Natural killer cell (primary cell): ENCODE measurements at regions not wholly inside any gene's neighbourhood (a gene's known extent, or its start where the extent isn't known, plus 50 kb on each side); places are given as distances from the start of the nearest gene placed in this dataset.

Source experiments
- ATAC-seq, 3 donors: fragments of 150-1000 bp in 2 of 3; fragments of 200-7000 bp in 1 of 3; cut with Tn5 transposase; 1 replicate in 1 of 3; 2 replicates in 2 of 3; pipeline ENCODE4 v1.10.0; 2021; ENCODE audit warnings: mild to moderate bottlenecking in 2 of 3, moderate library complexity in 2 of 3
- DNase-seq, 2 donors: peaks; one replicate each; pipeline versions ENCODE4 v3.0.0 to v3.0.0-alpha.2; 2013 to 2021; ENCODE audit warnings: mixed read lengths in 1 of 2
- H3K27ac ChIP-seq: one replicate; pipeline ENCODE4 v1.5.1; 2013; ENCODE audit warnings: mild to moderate bottlenecking, low read length
- H3K27me3 ChIP-seq: one replicate; pipeline ENCODE4 v1.6.1; 2013; ENCODE audit warnings: low read length; ENCODE audit not compliant: control insufficient read depth, insufficient read depth
- H3K36me3 ChIP-seq: one replicate; pipeline ENCODE4 v1.6.1; 2013; ENCODE audit warnings: low read length; ENCODE audit not compliant: control insufficient read depth, insufficient read depth
- H3K4me1 ChIP-seq: one replicate; pipeline ENCODE4 v1.6.1; 2013; ENCODE audit warnings: low read length; ENCODE audit not compliant: control insufficient read depth, insufficient read depth
- H3K4me3 ChIP-seq: one replicate; pipeline ENCODE4 v1.5.1; 2013; ENCODE audit warnings: low read length
- H3K9me3 ChIP-seq: one replicate; pipeline ENCODE4 v1.6.1; 2013; ENCODE audit warnings: low read length; ENCODE audit not compliant: control insufficient read depth, insufficient read depth
- H3K27ac Mint-ChIP-seq, 2 donors: one replicate each; pipeline ENCODE4 v1.8.0; 2022; ENCODE audit warnings: mild to moderate bottlenecking in 2 of 2, mixed read lengths in 2 of 2, moderate library complexity in 1 of 2
- H3K27me3 Mint-ChIP-seq, 2 donors: one replicate each; pipeline ENCODE4 v1.8.0; 2022; ENCODE audit warnings: low read depth in 2 of 2, mixed read lengths in 2 of 2
- H3K36me3 Mint-ChIP-seq: one replicate; pipeline ENCODE4 v1.8.0; 2022; ENCODE audit warnings: mixed read lengths
- H3K4me1 Mint-ChIP-seq, 2 donors: one replicate each; pipeline ENCODE4 v1.8.0; 2022; ENCODE audit warnings: mixed read lengths in 2 of 2
- H3K4me3 Mint-ChIP-seq: one replicate; pipeline ENCODE4 v1.8.0; 2022; ENCODE audit warnings: mild to moderate bottlenecking, moderate library complexity, mixed read lengths
- H3K9me3 Mint-ChIP-seq, 2 donors: one replicate each; pipeline ENCODE4 v1.8.0; 2022; ENCODE audit warnings: mixed read lengths in 2 of 2
- WGBS: methylation state at CpG from one replicate; pipeline ENCODE4 v1.1.7; 2013; ENCODE audit warnings: missing lambda C conversion rate; ENCODE audit not compliant: insufficient coverage; 5-methylcytosine and 5-hydroxymethylcytosine counted together
- intact Hi-C: fragments of 100-400 bp; cut with micrococcal nuclease; formaldehyde crosslinking; loops from one replicate; pipeline ENCODE4 v1.14.2; 2022
- TF ChIP-seq, protein P1 (sequence below): fragments of 200-600 bp; IDR thresholded peaks from one replicate; pipeline ENCODE4 v1.8.0; 2022; ENCODE audit warnings: antibody characterized with exemption

DNA sequence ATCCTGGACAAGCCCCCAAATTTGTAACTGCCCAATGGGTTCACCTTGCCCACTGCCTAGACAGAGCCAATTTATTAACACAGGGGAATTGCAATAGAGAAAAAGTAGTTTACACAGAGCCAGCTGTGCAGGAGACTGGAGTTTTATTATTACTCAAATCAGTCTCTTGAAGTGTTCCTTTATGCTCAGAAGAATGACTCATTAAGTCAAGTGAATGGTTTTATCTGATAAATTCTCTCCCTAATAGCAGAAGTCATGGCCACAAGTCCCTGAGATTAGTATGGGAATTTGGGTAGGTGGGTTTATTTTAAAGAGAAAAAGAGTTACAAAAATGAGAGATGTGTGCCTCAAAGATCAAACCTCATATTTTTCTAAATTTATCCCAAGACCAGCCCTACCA is 122.8 kb upstream of the NUDT4 start:
- TF ChIP-seq, protein P1, sequence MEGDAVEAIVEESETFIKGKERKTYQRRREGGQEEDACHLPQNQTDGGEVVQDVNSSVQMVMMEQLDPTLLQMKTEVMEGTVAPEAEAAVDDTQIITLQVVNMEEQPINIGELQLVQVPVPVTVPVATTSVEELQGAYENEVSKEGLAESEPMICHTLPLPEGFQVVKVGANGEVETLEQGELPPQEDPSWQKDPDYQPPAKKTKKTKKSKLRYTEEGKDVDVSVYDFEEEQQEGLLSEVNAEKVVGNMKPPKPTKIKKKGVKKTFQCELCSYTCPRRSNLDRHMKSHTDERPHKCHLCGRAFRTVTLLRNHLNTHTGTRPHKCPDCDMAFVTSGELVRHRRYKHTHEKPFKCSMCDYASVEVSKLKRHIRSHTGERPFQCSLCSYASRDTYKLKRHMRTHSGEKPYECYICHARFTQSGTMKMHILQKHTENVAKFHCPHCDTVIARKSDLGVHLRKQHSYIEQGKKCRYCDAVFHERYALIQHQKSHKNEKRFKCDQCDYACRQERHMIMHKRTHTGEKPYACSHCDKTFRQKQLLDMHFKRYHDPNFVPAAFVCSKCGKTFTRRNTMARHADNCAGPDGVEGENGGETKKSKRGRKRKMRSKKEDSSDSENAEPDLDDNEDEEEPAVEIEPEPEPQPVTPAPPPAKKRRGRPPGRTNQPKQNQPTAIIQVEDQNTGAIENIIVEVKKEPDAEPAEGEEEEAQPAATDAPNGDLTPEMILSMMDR: no peak
- Mint-ChIP-seq H3K4me1 (peaks cover under 1 to 1% of the 10 kb centered on the region in 2 donors), H3K9me3 (no peaks in the 10 kb centered on the region), H3K27me3 (no peaks in the 10 kb centered on the region), H3K36me3 (no peaks in the 10 kb centered on the region), H3K27ac (no peak overlapping the region), H3K4me3 (no peak overlapping the region)
- intact Hi-C loops: no loop called here
- DNase-seq (no peak), ATAC-seq (no peak)
- Histone ChIP-seq H3K9me3 (peaks cover 8% of the 10 kb centered on the region), H3K4me1 (no peaks in the 10 kb centered on the region), H3K36me3 (no peaks in the 10 kb centered on the region), H3K27me3 (no peaks in the 10 kb centered on the region), H3K4me3 (no peak overlapping the region), H3K27ac (no peak overlapping the region)

DNA sequence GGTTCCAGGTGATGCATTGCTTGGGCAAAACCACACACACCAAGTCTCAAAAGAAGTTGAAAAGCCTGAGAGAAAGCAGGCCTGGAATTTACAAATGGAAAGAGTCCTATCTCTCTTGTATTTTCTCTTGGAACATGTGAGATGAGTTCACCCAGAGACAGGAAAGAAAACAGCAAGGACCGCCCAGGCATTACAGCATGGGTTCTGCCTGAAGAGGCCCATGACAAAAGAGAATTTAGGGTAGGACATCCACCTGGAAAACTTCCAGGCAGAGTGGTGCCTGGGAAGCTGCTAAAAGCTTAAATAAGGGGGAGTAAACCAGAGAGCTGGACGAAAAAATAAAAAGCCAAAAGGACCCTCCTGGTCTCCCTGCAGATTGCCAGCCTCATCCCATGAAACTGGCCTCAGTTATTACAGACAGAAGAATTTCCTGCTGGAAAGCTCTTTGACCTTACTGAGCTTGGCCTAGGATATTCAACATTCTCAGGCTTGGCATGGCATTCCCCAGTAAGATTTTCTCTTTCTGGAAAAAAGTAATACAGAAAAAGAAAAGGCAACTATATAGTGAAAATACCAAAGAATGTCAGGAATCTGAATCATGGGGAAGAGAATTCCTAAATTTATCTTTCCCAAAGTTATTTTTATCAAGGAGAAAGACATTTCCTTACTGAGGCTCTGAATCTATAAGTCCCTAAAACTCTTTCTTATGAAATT is 121.3 kb upstream of the NUDT4 start:
- H3K4me3 ChIP-seq: no peak overlapping the region
- H3K4me3 Mint-ChIP-seq: no peak overlapping the region
- no peaks in the 10 kb centered on the region for H3K27me3 Mint-ChIP-seq
- peaks cover 8% of the 10 kb centered on the region for H3K9me3 ChIP-seq
- 88% methylated on average over 2 of the region's 2 CpGs for WGBS
- ATAC-seq (no peak), DNase-seq (no peak)
- no peaks in the 10 kb centered on the region for H3K9me3 Mint-ChIP-seq
- H3K27ac Mint-ChIP-seq: no peak overlapping the region
- no peaks in the 10 kb centered on the region for H3K36me3 Mint-ChIP-seq
- H3K4me1 Mint-ChIP-seq: no peaks in the 10 kb centered on the region
- no peaks in the 10 kb centered on the region for H3K27me3 ChIP-seq
- intact Hi-C loops: no loop called here
- H3K27ac ChIP-seq: no peak overlapping the region
- no peaks in the 10 kb centered on the region for H3K4me1 ChIP-seq
- no peaks in the 10 kb centered on the region for H3K36me3 ChIP-seq
- TF ChIP-seq, protein P1: no peak

DNA sequence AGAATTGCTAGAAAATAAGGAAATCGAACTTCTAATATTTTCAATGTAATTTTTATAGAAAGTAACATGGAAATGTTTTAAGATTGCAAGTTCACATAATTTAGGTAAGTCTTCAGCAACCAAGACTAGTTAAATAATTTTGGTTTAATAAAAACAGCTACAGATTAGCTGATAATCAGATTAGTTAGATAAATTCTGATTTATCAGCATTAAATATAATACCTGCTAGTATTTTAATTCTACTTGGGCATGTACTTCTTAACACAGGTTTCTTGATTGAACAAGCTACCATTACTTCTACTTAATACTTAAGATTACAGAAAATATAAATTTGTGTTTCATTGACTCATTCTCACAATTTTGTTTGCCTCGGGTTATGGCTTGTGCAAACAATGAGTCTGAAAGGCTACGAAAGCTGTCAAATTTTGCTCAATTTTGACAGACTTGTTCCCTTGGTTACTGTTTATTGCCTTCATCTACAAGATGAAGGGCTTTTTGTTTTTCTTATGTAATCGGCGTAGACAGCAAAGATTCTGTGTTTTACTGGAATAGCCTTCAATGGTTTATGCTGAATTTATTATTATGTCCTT is 116.1 kb upstream of the NUDT4 start:
- ATAC-seq (no peak), DNase-seq (no peak)
- H3K27ac ChIP-seq: no peak overlapping the region
- WGBS: 89% methylated on average over 2 of the region's 5 CpGs
- H3K4me1 ChIP-seq: no peaks in the 10 kb centered on the region
- no peaks in the 10 kb centered on the region for H3K4me1 Mint-ChIP-seq
- H3K9me3 Mint-ChIP-seq: no peaks in the 10 kb centered on the region
- H3K36me3 Mint-ChIP-seq: no peaks in the 10 kb centered on the region
- TF ChIP-seq, protein P1: no peak
- no peak overlapping the region for H3K4me3 Mint-ChIP-seq
- H3K27ac Mint-ChIP-seq: no peak overlapping the region
- H3K9me3 ChIP-seq: no peaks in the 10 kb centered on the region
- H3K36me3 ChIP-seq: no peaks in the 10 kb centered on the region
- no peaks in the 10 kb centered on the region for H3K27me3 ChIP-seq
- no peak overlapping the region for H3K4me3 ChIP-seq
- intact Hi-C loops: no loop called here
- peaks cover 0 to 2% of the 10 kb centered on the region in 2 donors for H3K27me3 Mint-ChIP-seq

DNA sequence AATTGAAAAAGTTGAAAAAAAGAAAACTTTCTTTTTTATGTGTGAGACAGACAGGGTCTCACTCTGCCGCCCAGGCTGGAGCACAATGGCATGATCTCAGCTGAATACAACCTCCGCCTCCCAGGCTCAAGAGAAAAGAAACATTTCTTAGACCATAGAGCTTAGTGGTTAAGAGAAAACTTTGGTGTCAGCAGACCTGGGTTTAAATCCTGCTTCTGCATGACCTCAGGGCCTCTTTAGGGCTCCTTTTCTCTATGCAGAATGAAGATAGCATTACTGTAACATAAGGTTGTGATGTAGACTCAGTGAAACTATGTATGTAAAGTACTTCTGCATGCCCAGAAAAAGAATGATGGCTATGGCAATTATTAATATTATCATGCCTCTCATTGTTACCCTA is 104.7 kb upstream of the NUDT4 start:
- Histone ChIP-seq H3K36me3 (no peaks in the 10 kb centered on the region), H3K27me3 (no peaks in the 10 kb centered on the region), H3K27ac (no peak overlapping the region), H3K9me3 (no peaks in the 10 kb centered on the region), H3K4me3 (no peak overlapping the region), H3K4me1 (peaks cover 2% of the 10 kb centered on the region)
- TF ChIP-seq, protein P1: no peak
- Mint-ChIP-seq H3K27ac (no peak overlapping the region), H3K4me3 (no peak overlapping the region), H3K4me1 (peaks cover 0 to 6% of the 10 kb centered on the region in 2 donors), H3K9me3 (no peaks in the 10 kb centered on the region), H3K27me3 (peaks cover 0 to 2% of the 10 kb centered on the region in 2 donors), H3K36me3 (no peaks in the 10 kb centered on the region)
- ATAC-seq: no peak
- intact Hi-C loops: no loop called here
- WGBS: 88% methylated on average over 2 of the region's 2 CpGs
- no peak for DNase-seq
